PFSK-1 (cell line): ENCODE measurements at regions not wholly inside any gene's neighbourhood (a gene's known extent, or its start where the extent isn't known, plus 50 kb on each side); places are given as distances from the start of the nearest gene placed in this dataset.

Experiments used
- FOXP2 ChIP-seq: optimal IDR thresholded peaks from 2 replicates; pipeline ENCODE3; 2011; ENCODE audit warnings: borderline replicate concordance, control low read depth, inconsistent platforms; ENCODE audit not compliant: insufficient read depth; ENCODE audit errors: extremely low read length, extremely low read depth
- POLR2AphosphoS5 ChIP-seq: IDR thresholded peaks from 2 replicates; pipeline ENCODE4 v1.6.1; 2012; ENCODE audit warnings: low read depth, mild to moderate bottlenecking, control low read depth, low read length, moderate library complexity
- SIN3A ChIP-seq: IDR thresholded peaks from 2 replicates; pipeline ENCODE4 v1.6.1; 2012; ENCODE audit warnings: mild to moderate bottlenecking, low read length, moderate library complexity, borderline replicate concordance; ENCODE audit not compliant: insufficient read depth
- TAF1 ChIP-seq: IDR thresholded peaks from 2 replicates; pipeline ENCODE4 v1.6.1; 2012; ENCODE audit warnings: low read length, control low read depth, borderline replicate concordance; ENCODE audit not compliant: insufficient read depth
- TF ChIP-seq, protein P1 (sequence below), 2 experiments: IDR thresholded peaks; 2 replicates each; pipeline versions ENCODE4 v1.6.1 to v1.8.0; 2011 to 2012; ENCODE audit warnings: low read depth in 2 of 2, low read length in 2 of 2, control low read depth in 1 of 2, inconsistent platforms in 1 of 2, mild to moderate bottlenecking in 1 of 2, moderate library complexity in 1 of 2; ENCODE audit not compliant: insufficient read depth in 1 of 2

DNA sequence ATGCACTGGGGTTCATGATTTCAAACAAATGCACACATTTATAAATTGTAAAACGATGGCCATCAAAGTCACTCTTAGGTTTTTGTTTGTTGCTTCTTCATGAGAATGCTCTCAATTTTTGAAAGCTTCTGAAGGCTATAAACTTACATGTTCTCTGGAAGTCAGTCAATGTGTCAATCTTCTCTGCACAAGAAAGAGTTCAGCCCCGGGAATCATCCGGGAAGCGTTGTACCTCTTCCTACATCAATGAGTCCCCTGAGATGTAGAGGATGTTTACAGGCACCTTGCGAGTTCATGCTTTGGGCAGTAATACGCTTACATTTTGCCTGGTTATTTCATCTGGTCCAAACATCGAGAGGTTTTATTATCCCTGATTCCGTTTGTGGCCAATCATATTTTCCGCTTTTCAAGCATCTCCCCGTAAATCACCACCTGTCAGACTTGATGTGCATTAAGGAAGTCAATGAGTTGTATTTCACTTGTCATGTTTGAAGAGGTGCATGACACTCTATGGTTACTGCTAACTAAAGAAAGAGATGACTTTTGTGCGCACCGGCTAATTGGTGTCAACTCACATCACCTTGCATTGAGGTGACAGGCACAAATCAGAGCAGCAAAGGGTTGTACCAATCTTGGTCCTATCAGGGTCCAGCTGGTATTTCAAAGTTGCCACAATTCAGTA, 750.7 kb downstream of the SORCS3 start:
- TF ChIP-seq POLR2AphosphoS5 = no peak
- no peak for TF ChIP-seq FOXP2
- TF ChIP-seq SIN3A = no peak
- TF ChIP-seq, protein P1, sequence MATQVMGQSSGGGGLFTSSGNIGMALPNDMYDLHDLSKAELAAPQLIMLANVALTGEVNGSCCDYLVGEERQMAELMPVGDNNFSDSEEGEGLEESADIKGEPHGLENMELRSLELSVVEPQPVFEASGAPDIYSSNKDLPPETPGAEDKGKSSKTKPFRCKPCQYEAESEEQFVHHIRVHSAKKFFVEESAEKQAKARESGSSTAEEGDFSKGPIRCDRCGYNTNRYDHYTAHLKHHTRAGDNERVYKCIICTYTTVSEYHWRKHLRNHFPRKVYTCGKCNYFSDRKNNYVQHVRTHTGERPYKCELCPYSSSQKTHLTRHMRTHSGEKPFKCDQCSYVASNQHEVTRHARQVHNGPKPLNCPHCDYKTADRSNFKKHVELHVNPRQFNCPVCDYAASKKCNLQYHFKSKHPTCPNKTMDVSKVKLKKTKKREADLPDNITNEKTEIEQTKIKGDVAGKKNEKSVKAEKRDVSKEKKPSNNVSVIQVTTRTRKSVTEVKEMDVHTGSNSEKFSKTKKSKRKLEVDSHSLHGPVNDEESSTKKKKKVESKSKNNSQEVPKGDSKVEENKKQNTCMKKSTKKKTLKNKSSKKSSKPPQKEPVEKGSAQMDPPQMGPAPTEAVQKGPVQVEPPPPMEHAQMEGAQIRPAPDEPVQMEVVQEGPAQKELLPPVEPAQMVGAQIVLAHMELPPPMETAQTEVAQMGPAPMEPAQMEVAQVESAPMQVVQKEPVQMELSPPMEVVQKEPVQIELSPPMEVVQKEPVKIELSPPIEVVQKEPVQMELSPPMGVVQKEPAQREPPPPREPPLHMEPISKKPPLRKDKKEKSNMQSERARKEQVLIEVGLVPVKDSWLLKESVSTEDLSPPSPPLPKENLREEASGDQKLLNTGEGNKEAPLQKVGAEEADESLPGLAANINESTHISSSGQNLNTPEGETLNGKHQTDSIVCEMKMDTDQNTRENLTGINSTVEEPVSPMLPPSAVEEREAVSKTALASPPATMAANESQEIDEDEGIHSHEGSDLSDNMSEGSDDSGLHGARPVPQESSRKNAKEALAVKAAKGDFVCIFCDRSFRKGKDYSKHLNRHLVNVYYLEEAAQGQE (IDR thresholded peaks at IDR 0.05; ENCODE audit: insufficient read depth in 1 of 2, low read depth in 2 of 2, low read length in 2 of 2) = no peak
- no peak for TF ChIP-seq TAF1

DNA sequence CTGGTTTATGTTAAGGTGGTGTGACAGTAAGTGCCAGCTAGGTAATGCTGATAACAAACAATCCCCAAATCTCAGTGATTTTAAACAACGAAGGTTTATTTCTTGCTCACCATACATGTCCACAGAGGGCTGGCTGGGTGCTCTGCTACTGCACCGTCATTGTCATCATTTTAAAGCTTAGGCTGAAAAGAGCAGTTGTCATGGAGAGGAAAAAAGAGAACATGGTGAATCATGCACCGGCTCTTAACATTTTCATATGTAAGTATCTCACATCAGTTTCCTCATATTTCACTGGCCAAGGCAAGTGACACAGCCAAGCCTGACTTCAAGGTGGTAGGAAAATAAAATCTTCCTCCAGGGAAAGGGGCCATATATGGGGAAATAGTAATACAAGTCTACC, 746.9 kb downstream of the SORCS3 start:
- TF ChIP-seq TAF1 (no peak), SIN3A (no peak), FOXP2 (no peak)
- TF ChIP-seq, protein P1 (IDR thresholded peaks at IDR 0.05; ENCODE audit: insufficient read depth in 1 of 2, low read depth in 2 of 2, low read length in 2 of 2) = no peak

DNA sequence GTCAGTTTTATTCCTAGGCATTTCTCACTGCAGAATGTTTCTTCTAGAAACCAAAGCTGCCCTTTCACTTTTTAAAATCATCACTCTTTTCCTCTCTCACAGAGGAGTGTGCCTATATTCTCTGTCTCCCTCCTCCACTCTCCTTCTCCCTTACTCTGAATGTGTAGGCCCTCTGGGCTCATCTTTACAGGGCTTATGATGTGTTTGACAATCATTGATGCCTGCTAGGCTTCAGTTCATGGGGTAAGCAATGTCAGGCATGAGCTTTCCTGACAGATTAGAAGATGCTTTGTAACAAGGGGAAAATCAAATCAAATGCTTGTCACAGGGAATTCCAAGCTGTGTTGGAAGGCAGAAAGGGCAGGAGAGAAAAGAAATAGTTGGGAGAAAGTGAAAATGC, 742.9 kb downstream of the SORCS3 start:
- no peak for TF ChIP-seq FOXP2
- TF ChIP-seq TAF1 = no peak
- no peak for TF ChIP-seq POLR2AphosphoS5
- TF ChIP-seq, protein P1 (IDR thresholded peaks at IDR 0.05; ENCODE audit: insufficient read depth in 1 of 2, low read depth in 2 of 2, low read length in 2 of 2) = no peak
- no peak for TF ChIP-seq SIN3A

DNA sequence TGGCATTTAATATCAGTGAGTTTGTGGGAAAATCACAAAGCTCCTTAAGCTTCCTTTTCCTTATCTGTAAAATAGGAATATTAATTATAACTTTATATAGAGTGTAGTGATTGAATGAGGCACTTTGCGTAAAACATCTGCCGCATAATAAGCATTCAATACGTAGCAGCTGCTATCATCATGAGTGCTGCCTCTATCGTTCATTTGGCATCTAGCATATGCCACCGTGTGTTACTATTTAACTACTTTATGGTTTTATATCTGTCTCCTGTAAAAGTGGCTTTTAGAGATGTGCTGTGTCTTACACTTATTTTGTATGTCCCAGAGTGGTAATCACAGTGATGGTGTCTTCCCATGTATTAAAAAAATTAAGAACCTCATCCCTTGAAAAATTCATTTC, 729.6 kb downstream of the SORCS3 start:
- no peak for TF ChIP-seq FOXP2

DNA sequence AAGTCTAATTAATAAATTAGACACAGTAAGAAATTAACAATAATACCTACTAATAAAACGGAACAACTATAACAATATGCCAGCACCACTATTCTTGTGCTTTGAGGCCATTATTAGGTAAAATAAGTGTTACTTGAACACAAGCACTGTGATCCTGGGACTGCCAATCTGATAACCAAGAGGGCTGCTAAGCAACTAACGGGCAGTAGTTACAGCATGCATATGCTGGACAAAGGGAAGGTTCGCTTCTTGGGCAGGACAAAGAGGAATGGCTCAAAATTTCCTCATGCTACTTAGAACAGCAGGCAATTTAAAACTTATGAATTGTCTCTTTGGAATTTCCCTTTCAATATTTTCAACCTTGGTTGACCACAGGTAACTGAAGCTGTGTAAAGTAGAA, 718.6 kb downstream of the SORCS3 start:
- TF ChIP-seq POLR2AphosphoS5 = no peak
- TF ChIP-seq FOXP2 = no peak

DNA sequence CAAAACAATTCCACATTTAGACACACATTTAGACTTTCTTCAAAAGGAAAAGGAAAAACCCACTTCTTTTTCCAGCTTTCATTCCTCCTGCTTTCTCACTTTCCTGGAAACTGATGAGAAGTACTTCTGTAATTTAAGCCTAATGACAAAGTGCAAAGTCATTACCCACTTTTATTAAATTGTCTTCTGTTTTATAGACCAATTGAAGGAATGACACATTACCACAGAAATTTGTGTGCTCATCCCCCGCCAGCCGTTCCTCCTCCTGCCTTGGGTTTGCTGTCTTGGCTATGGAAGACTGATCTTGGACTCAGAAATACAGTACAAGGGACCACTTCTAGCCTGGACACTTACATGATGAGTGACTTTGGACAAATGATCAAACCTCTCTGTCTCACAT, 717.8 kb downstream of the SORCS3 start:
- TF ChIP-seq, protein P1 (IDR thresholded peaks at IDR 0.05; ENCODE audit: insufficient read depth in 1 of 2, low read depth in 2 of 2, low read length in 2 of 2) = no peak
- no peak for TF ChIP-seq FOXP2
- TF ChIP-seq POLR2AphosphoS5 = no peak
- no peak for TF ChIP-seq SIN3A
- TF ChIP-seq TAF1 = no peak
